ENCODE measurements at regions not wholly inside any gene's neighbourhood (a gene's known extent, or its start where the extent isn't known, plus 50 kb on each side); places are given as distances from the start of the nearest gene placed in this dataset.

- ATAC-seq (no peak), DNase-seq (no peak), FAIRE-seq (no peak)
- Histone ChIP-seq H3K27ac (no peak overlapping the region), H3K4me3 (no peak overlapping the region), H3K36me3 (no peaks in the 10 kb centered on the region), H3K9me3 (no peaks in the 10 kb centered on the region), H3K27me3 (no peaks in the 10 kb centered on the region), H3K4me1 (no peaks in the 10 kb centered on the region)
- WGBS, 2 donors = 77 to 83% methylated on average over 1 of the region's 1 CpG
- intact Hi-C loops (cut with DNase I) = no loop called here
- no peak for TF ChIP-seq CTCF (IDR thresholded peaks at IDR 0.05)
These were observed 365.7 kb downstream of the GPR37 start for GRCh38 chr7:124399941-124400340.

- 69 to 79% methylated on average over 2 of the region's 2 CpGs for WGBS, 2 donors
- Histone ChIP-seq H3K4me3 (no peak overlapping the region), H3K4me1 (no peaks in the 10 kb centered on the region), H3K9me3 (no peaks in the 10 kb centered on the region), H3K27me3 (no peaks in the 10 kb centered on the region), H3K27ac (no peak overlapping the region), H3K36me3 (no peaks in the 10 kb centered on the region)
- no peak for FAIRE-seq
- ATAC-seq = no peak
- intact Hi-C loops (cut with DNase I) = no loop called here
- no peak for DNase-seq
- no peak for TF ChIP-seq CTCF (IDR thresholded peaks at IDR 0.05)
These were observed 366.2 kb upstream of the TMEM229A start for GRCh38 chr7:124398937-124399552.

GRCh38 chr7:124397134-124397533, 364.3 kb upstream of the TMEM229A start:
- Histone ChIP-seq H3K4me3 (no peak overlapping the region), H3K27me3 (no peaks in the 10 kb centered on the region), H3K9me3 (no peaks in the 10 kb centered on the region), H3K27ac (no peak overlapping the region), H3K4me1 (no peaks in the 10 kb centered on the region), H3K36me3 (no peaks in the 10 kb centered on the region)
- intact Hi-C loops (cut with DNase I) = no loop called here
- ATAC-seq = no peak
- 65 to 71% methylated on average over 4 of the region's 4 CpGs for WGBS, 2 donors
- FAIRE-seq = no peak
- no peak for TF ChIP-seq CTCF (IDR thresholded peaks at IDR 0.05)
- no peak for DNase-seq

GRCh38 chr7:124390301-124390700, 357.4 kb upstream of the TMEM229A start:
- Histone ChIP-seq H3K27me3 (no peaks in the 10 kb centered on the region), H3K36me3 (no peaks in the 10 kb centered on the region), H3K27ac (no peak overlapping the region), H3K4me1 (no peaks in the 10 kb centered on the region), H3K4me3 (no peak overlapping the region), H3K9me3 (no peaks in the 10 kb centered on the region)
- TF ChIP-seq CTCF (IDR thresholded peaks at IDR 0.05) = no peak
- DNase-seq (no peak), ATAC-seq (no peak), FAIRE-seq (no peak)
- intact Hi-C loops (cut with DNase I) = no loop called here
- 29 to 31% methylated on average over 1 of the region's 1 CpG for WGBS, 2 donors

- Histone ChIP-seq H3K36me3 (no peaks in the 10 kb centered on the region), H3K4me1 (no peaks in the 10 kb centered on the region), H3K27me3 (no peaks in the 10 kb centered on the region), H3K27ac (no peak overlapping the region), H3K4me3 (no peak overlapping the region), H3K9me3 (no peaks in the 10 kb centered on the region)
- 6 to 13% methylated on average over 1 of the region's 1 CpG for WGBS, 2 donors
- intact Hi-C loops (cut with DNase I) = no loop called here
- no peak for FAIRE-seq
- DNase-seq = no peak
- no peak for ATAC-seq
- TF ChIP-seq CTCF (IDR thresholded peaks at IDR 0.05) = no peak
These were observed 355.9 kb upstream of the TMEM229A start for GRCh38 chr7:124388751-124389150.

Measured in pancreas (tissue), 10 donors.